ENCODE measurements at regions not wholly inside any gene's neighbourhood (a gene's known extent, or its start where the extent isn't known, plus 50 kb on each side); places are given as distances from the start of the nearest gene placed in this dataset.

DNA sequence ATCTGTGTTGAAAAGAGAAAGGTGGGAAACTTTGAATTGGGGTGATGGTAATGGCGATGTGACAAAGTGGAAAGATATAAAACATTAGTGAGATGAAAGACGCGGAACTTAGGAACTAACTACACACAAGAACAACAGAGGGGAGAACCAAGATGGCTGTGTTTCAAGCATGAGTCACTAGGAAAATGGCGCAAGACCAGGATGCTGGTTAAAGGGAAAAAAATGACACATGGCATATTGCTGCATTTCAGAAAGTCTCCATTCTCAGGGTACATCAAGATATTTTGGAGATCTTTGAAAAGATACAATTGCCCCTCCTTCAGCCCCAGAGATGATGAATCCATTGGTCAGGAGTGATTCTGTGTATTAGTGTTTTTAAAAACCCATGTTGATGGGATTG, 164.4 kb downstream of the FBXO8 start:
- POLR2A ChIA-PET: no interaction called here
- no peak overlapping the region for H3K4me3 ChIP-seq (ENCODE audit: low read depth, low read length)
- TF ChIP-seq, protein P1, sequence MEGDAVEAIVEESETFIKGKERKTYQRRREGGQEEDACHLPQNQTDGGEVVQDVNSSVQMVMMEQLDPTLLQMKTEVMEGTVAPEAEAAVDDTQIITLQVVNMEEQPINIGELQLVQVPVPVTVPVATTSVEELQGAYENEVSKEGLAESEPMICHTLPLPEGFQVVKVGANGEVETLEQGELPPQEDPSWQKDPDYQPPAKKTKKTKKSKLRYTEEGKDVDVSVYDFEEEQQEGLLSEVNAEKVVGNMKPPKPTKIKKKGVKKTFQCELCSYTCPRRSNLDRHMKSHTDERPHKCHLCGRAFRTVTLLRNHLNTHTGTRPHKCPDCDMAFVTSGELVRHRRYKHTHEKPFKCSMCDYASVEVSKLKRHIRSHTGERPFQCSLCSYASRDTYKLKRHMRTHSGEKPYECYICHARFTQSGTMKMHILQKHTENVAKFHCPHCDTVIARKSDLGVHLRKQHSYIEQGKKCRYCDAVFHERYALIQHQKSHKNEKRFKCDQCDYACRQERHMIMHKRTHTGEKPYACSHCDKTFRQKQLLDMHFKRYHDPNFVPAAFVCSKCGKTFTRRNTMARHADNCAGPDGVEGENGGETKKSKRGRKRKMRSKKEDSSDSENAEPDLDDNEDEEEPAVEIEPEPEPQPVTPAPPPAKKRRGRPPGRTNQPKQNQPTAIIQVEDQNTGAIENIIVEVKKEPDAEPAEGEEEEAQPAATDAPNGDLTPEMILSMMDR (IDR thresholded peaks at IDR 0.05; ENCODE audit: insufficient read depth, low read length, missing control alignments): no peak
- CTCF ChIA-PET: interaction anchor here (0.9 to 2.1 kb wide), 5 partner anchors 8 to 625 kb away, joined by 3 to 27 read pairs (median 6); no protein-coding TSS in a partner anchor
- DNase-seq (ENCODE audit: low read depth, low spot score): no peak

GRCh38 chr4:174118171-174118570, 165.3 kb downstream of the FBXO8 start:
- no peak overlapping the region for H3K4me3 ChIP-seq (ENCODE audit: low read depth, low read length)
- no peak for DNase-seq (ENCODE audit: low read depth, low spot score)
- ChIA-PET POLR2A (no interaction called here), CTCF (interaction anchor here (1.0 to 1.5 kb wide), 4 partner anchors 22 to 698 kb away, joined by 3 to 7 read pairs (median 3); no protein-coding TSS in a partner anchor)
- TF ChIP-seq, protein P1 (IDR thresholded peaks at IDR 0.05; ENCODE audit: insufficient read depth, low read length, missing control alignments): no peak

GRCh38 chr4:174117445-174117844, 166.0 kb downstream of the FBXO8 start:
- TF ChIP-seq, protein P1 (IDR thresholded peaks at IDR 0.05; ENCODE audit: insufficient read depth, low read length, missing control alignments): no peak
- no peak for DNase-seq (ENCODE audit: low read depth, low spot score)
- CTCF ChIA-PET: interaction anchor here (1.2 to 1.5 kb wide), 3 partner anchors 611 to 697 kb away, joined by 3 to 7 read pairs (median 3); no protein-coding TSS in a partner anchor
- no peak overlapping the region for H3K4me3 ChIP-seq (ENCODE audit: low read depth, low read length)
- POLR2A ChIA-PET: no interaction called here

DNA sequence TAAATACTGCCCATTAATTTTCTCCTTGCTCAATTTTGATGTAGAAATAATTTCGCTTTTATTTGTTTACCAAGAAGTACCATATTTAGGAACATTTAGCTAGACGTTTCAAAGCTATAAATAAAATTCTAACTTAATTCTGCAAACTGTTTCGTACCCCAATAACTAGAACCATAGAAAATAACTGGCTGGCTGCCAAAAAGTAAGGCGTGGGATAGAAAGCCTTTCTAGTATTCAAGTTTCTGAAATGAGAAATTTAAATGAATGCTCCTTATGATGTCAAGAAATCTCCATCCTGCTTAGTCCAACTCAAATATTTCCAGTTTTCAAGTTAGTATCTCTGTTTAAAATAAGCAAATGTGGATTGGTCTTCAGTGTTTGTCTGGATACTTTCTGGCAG, 167.4 kb downstream of the FBXO8 start:
- H3K4me3 ChIP-seq (ENCODE audit: low read depth, low read length): no peak overlapping the region
- TF ChIP-seq, protein P1 (IDR thresholded peaks at IDR 0.05; ENCODE audit: insufficient read depth, low read length, missing control alignments): no peak
- ChIA-PET POLR2A (no interaction called here), CTCF (interaction anchor here (1.7 kb wide), 1 partner anchor 10 kb away, joined by 3 read pairs; no protein-coding TSS in a partner anchor)
- no peak for DNase-seq (ENCODE audit: low read depth, low spot score)

GRCh38 chr4:174111422-174111821, 172.0 kb downstream of the FBXO8 start:
- ChIA-PET CTCF (interaction anchor here (0.8 kb wide), 1 partner anchor 8 kb away, joined by 3 read pairs; no protein-coding TSS in a partner anchor), POLR2A (no interaction called here)
- H3K4me3 ChIP-seq (ENCODE audit: low read depth, low read length): no peak overlapping the region
- TF ChIP-seq, protein P1 (IDR thresholded peaks at IDR 0.05; ENCODE audit: insufficient read depth, low read length, missing control alignments): no peak
- no peak for DNase-seq (ENCODE audit: low read depth, low spot score)

GRCh38 chr4:174110180-174110579, 173.3 kb downstream of the FBXO8 start:
- ChIA-PET POLR2A (no interaction called here), CTCF (interaction anchor here (0.9 to 1.2 kb wide), 2 partner anchors 10 to 604 kb away, joined by 3 to 5 read pairs; no protein-coding TSS in a partner anchor)
- no peak overlapping the region for H3K4me3 ChIP-seq (ENCODE audit: low read depth, low read length)
- no peak for DNase-seq (ENCODE audit: low read depth, low spot score)
- TF ChIP-seq, protein P1 (IDR thresholded peaks at IDR 0.05; ENCODE audit: insufficient read depth, low read length, missing control alignments): no peak

Data from AG04449 (cell line).